Upper lobe of left lung (tissue), 6 donors: ENCODE measurements at regions not wholly inside any gene's neighbourhood (a gene's known extent, or its start where the extent isn't known, plus 50 kb on each side); places are given as distances from the start of the nearest gene placed in this dataset.

Source experiments
- ATAC-seq, 2 donors: fragments of 200-7000 bp; cut with Tn5 transposase; one replicate each; pipeline ENCODE4 v1.9.1; 2022; ENCODE audit warnings: mild to moderate bottlenecking in 2 of 2, moderate library complexity in 2 of 2; ENCODE audit not compliant: low FRiP score in 2 of 2
- DNase-seq, 2 donors: peaks; one replicate each; pipeline ENCODE4 v3.0.0-alpha.2; 2019 to 2020
- H3K27ac ChIP-seq, 4 donors: fragments of 200-600 bp; sonication (generic); one replicate each; pipeline ENCODE4 v1.5.1; 2016 to 2019
- H3K27me3 ChIP-seq, 4 donors: fragments of 200-600 bp; sonication (generic); one replicate each; pipeline ENCODE4 v1.5.1; 2017 to 2019
- H3K36me3 ChIP-seq, 4 donors: fragments of 200-600 bp; sonication (generic); one replicate each; pipeline ENCODE4 v1.5.1; 2016 to 2019
- H3K4me1 ChIP-seq, 4 donors: fragments of 200-600 bp; sonication (generic); one replicate each; pipeline ENCODE4 v1.5.1; 2018 to 2019
- H3K4me3 ChIP-seq, 4 donors: fragments of 200-600 bp; sonication (generic); one replicate each; pipeline ENCODE4 v1.5.1; 2017 to 2019; ENCODE audit warnings: mild to moderate bottlenecking in 2 of 4, moderate library complexity in 1 of 4
- H3K9me3 ChIP-seq, 4 donors: fragments of 200-600 bp; sonication (generic); one replicate each; pipeline ENCODE4 v1.5.1; 2018 to 2019
- EP300 ChIP-seq, 4 donors: sonication (generic); formaldehyde crosslinking; IDR thresholded peaks; one replicate each; pipeline ENCODE4 v1.5.1; 2017; ENCODE audit warnings: antibody characterized with exemption in 4 of 4, control low read depth in 2 of 4
- POLR2A ChIP-seq, 4 donors: fragments of 450-650 bp; IDR thresholded peaks; one replicate each; pipeline ENCODE4 v1.5.1; 2016 to 2017; ENCODE audit warnings: antibody characterized with exemption in 4 of 4, mild to moderate bottlenecking in 2 of 4
- POLR2AphosphoS5 ChIP-seq, 2 donors: sonication (generic); formaldehyde crosslinking; IDR thresholded peaks; one replicate each; pipeline ENCODE4 v1.5.1; 2017; ENCODE audit warnings: antibody characterized with exemption in 2 of 2
- WGBS, 2 donors: methylation state at CpG; one replicate each; pipeline ENCODE4 v1.1.5; 2017 to 2018; 5-methylcytosine and 5-hydroxymethylcytosine counted together
- TF ChIP-seq, protein P1 (sequence below), 6 experiments: fragments of 450-650 bp in 4 of 6; fragments of 200-600 bp in 2 of 6; sonication (generic) in 2 of 6; IDR thresholded peaks; one replicate each; pipeline ENCODE4 v1.5.1; 2016 to 2019; ENCODE audit warnings: antibody characterized with exemption in 6 of 6
- donor health status: DM: no; HTN: no; CAD: no; lungs with moderate emphysema.
- donor health status: DM: no; HTN: yes; CAD: no; lungs with severe emphysema.

- no peak for ATAC-seq
- Histone ChIP-seq H3K36me3 (no peaks in the 10 kb centered on the region), H3K27ac (no peak overlapping the region), H3K4me3 (no peak overlapping the region), H3K4me1 (no peaks in the 10 kb centered on the region), H3K27me3 (no peaks in the 10 kb centered on the region), H3K9me3 (no peaks in the 10 kb centered on the region)
- no peak for DNase-seq
- 72 to 79% methylated on average over 4 of the region's 4 CpGs for WGBS, 2 donors
- TF ChIP-seq POLR2AphosphoS5 (IDR thresholded peaks at IDR 0.05) (no peak), EP300 (IDR thresholded peaks at IDR 0.05) (no peak), POLR2A (IDR thresholded peaks at IDR 0.05) (no peak)
- TF ChIP-seq, protein P1, sequence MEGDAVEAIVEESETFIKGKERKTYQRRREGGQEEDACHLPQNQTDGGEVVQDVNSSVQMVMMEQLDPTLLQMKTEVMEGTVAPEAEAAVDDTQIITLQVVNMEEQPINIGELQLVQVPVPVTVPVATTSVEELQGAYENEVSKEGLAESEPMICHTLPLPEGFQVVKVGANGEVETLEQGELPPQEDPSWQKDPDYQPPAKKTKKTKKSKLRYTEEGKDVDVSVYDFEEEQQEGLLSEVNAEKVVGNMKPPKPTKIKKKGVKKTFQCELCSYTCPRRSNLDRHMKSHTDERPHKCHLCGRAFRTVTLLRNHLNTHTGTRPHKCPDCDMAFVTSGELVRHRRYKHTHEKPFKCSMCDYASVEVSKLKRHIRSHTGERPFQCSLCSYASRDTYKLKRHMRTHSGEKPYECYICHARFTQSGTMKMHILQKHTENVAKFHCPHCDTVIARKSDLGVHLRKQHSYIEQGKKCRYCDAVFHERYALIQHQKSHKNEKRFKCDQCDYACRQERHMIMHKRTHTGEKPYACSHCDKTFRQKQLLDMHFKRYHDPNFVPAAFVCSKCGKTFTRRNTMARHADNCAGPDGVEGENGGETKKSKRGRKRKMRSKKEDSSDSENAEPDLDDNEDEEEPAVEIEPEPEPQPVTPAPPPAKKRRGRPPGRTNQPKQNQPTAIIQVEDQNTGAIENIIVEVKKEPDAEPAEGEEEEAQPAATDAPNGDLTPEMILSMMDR (IDR thresholded peaks at IDR 0.05): no peak
Observed at GRCh38 chr3:64802460-64802859, 114.7 kb upstream of the ADAMTS9 start.

DNA sequence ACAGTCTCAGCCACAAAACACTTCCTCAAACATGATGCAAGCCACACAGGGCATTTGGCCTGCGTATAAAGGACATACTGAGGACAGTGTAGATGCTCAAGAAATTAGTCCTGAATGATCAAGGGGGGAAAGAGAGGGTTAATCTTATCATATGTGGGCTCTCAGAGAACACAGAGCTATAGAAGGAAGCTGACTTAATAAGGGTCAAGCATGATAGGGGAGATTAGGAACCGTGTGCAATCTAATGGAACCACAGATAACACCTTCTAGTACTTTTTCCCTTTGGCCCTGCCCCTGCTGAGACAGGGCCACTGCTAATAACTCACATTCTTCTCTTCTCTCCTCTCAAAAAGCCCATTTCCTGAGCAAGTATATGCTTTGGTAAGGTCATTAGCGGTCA is 114.1 kb upstream of the ADAMTS9 start:
- 68 to 75% methylated on average over 3 of the region's 3 CpGs for WGBS, 2 donors
- Histone ChIP-seq H3K4me3 (no peak overlapping the region), H3K4me1 (no peaks in the 10 kb centered on the region), H3K9me3 (no peaks in the 10 kb centered on the region), H3K27ac (no peak overlapping the region), H3K27me3 (no peaks in the 10 kb centered on the region), H3K36me3 (no peaks in the 10 kb centered on the region)
- no peak for DNase-seq
- TF ChIP-seq, protein P1 (IDR thresholded peaks at IDR 0.05): no peak
- TF ChIP-seq EP300 (IDR thresholded peaks at IDR 0.05): no peak
- no peak for TF ChIP-seq POLR2A (IDR thresholded peaks at IDR 0.05)
- TF ChIP-seq POLR2AphosphoS5 (IDR thresholded peaks at IDR 0.05): no peak
- no peak for ATAC-seq

- Histone ChIP-seq H3K4me3 (no peak overlapping the region), H3K27ac (no peak overlapping the region), H3K36me3 (no peaks in the 10 kb centered on the region), H3K27me3 (no peaks in the 10 kb centered on the region), H3K4me1 (no peaks in the 10 kb centered on the region), H3K9me3 (no peaks in the 10 kb centered on the region)
- DNase-seq: no peak
- 81 to 87% methylated on average over 8 of the region's 8 CpGs for WGBS, 2 donors
- no peak for ATAC-seq
- TF ChIP-seq POLR2A (IDR thresholded peaks at IDR 0.05) (no peak), POLR2AphosphoS5 (IDR thresholded peaks at IDR 0.05) (no peak), EP300 (IDR thresholded peaks at IDR 0.05) (no peak)
- TF ChIP-seq, protein P1 (IDR thresholded peaks at IDR 0.05): no peak
Observed at GRCh38 chr3:64799606-64800005, 111.8 kb upstream of the ADAMTS9 start.

GRCh38 chr3:64798316-64798715 is 110.5 kb upstream of the ADAMTS9 start:
- no peak overlapping the region for H3K4me3 ChIP-seq
- H3K4me1 ChIP-seq: no peaks in the 10 kb centered on the region
- H3K27ac ChIP-seq: no peak overlapping the region
- DNase-seq (peak; percentile 50 to 71), ATAC-seq (no peak)
- no peaks in the 10 kb centered on the region for H3K36me3 ChIP-seq
- 62 to 79% methylated on average over 5 of the region's 5 CpGs for WGBS, 2 donors
- no peaks in the 10 kb centered on the region for H3K9me3 ChIP-seq
- H3K27me3 ChIP-seq: no peaks in the 10 kb centered on the region
- TF ChIP-seq POLR2AphosphoS5 (IDR thresholded peaks at IDR 0.05): no peak
- TF ChIP-seq, protein P1 (IDR thresholded peaks at IDR 0.05): no peak
- no peak for TF ChIP-seq EP300 (IDR thresholded peaks at IDR 0.05)
- TF ChIP-seq POLR2A (IDR thresholded peaks at IDR 0.05): no peak

DNA sequence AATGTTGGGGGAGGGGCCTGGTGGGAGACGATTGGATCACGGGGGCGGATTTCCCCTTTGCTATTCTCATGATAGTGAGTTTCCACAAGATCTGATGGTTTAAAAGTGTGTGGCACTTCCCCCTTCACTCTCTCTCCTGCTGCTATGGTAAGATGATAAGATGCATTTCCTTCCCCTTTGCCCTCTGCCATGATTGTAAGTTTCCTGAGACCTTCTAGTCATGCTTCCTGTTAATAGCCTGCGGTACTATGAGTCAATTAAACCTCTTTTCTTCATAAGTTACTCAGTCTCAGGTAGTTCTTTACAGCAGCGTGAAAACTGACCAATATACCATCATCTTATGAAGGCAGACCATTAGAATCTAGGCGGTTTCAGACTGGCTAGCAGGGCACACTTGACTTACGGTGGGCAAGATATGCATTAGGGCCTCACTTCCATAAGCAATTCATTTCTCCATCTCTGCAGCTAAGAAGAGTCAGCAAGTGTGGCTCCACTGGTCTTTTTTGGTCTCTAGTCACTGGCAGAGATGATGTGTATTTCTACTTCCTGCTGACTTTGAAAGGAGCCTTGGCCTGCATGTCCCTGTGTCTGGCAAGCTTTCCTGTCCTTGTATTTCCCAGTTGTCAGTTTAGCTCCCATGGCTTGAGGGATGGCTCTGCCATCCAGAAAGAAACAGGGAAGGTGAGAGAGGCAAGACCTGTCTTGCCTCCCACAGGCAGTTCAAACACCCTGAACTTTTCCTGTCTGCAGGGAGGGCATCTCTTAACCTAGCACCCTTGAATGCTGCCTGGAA is 109.0 kb upstream of the ADAMTS9 start:
- Histone ChIP-seq H3K36me3 (no peaks in the 10 kb centered on the region), H3K27ac (peak overlapping the region in 1 of 4 donors; percentile 19), H3K4me1 (no peaks in the 10 kb centered on the region), H3K9me3 (no peaks in the 10 kb centered on the region), H3K27me3 (no peaks in the 10 kb centered on the region), H3K4me3 (no peak overlapping the region)
- TF ChIP-seq POLR2A (IDR thresholded peaks at IDR 0.05) (no peak), POLR2AphosphoS5 (IDR thresholded peaks at IDR 0.05) (no peak)
- ATAC-seq: no peak
- DNase-seq: no peak
- 53 to 70% methylated on average over 7 of the region's 7 CpGs for WGBS, 2 donors
